HG02798 (cell line): ENCODE measurements at regions not wholly inside any gene's neighbourhood (a gene's known extent, or its start where the extent isn't known, plus 50 kb on each side); places are given as distances from the start of the nearest gene placed in this dataset.

Experiments used
- ATAC-seq: cut with Tn5 transposase; IDR thresholded peaks from one replicate; pipeline ENCODE4 v1.9.1; 2021; ENCODE audit warnings: mild to moderate bottlenecking; ENCODE audit not compliant: unreplicated experiment, poor library complexity

DNA sequence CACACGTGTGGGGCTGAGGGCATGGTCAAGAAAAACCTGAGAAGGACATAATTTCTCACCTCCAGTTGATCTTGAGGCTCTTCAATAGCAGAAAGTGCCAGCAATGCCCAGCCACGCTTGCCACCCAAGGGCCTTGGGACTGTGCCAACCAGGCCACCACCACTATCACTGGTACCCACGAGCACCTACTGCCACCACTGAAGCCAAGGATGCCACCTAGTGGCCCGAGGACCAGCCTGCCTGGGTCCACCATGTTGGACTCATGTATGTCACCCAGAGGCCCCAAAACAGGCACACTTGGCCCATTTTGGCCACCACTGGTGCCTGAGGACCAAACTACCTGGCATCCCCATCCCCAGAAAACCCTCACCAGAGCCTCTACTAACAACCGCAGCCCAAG lies 191.8 kb downstream of the ADAM29 start:
- ATAC-seq = peak; percentile 75

DNA sequence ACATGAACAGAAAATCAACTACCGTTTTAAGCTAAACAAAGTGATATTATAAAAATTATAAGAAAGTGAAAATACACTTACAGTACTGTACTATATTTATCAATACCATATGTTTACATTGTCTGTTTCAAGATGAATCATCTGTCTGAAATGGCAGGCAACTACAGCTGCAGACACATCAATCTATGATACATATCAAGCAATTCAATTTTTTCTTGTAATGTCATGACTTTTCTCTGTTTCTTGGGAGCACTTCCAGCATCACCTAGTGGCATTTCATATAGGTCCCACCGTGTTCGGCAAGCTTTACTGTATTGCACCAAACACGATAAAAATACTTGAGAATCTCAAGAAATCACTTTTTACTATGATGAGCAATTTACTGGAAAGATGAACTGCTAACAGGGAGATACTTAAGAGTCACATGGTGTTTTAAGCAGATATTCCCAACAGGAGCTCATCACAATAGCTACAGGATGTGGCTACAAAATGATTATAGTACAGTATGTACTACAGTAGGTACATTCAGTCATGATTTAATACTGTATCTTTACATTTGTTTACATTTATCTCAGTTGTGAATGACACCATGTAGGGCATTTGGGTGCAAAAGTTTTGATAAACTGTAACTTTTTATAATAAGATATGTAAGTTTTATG lies 207.4 kb downstream of the ADAM29 start:
- no peak for ATAC-seq

DNA sequence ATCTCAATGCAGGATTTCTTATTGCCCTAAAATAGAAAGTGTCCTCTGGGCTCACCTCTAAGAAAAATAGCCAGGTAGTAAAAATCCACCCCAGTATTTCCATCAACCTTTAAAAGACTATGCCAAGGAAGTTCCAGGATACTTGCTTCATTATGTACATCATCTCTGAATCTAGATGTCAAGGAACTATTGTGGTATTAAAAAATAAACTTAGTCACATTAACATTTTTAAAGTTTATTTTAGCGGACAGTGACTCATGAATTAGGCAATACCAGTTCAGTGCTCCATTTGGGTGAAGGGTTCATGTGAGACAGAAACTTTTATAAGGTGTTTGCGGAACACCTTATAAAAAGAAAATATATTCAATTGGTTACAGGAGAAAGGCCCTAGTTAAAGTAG lies 209.2 kb downstream of the ADAM29 start:
- ATAC-seq = no peak

DNA sequence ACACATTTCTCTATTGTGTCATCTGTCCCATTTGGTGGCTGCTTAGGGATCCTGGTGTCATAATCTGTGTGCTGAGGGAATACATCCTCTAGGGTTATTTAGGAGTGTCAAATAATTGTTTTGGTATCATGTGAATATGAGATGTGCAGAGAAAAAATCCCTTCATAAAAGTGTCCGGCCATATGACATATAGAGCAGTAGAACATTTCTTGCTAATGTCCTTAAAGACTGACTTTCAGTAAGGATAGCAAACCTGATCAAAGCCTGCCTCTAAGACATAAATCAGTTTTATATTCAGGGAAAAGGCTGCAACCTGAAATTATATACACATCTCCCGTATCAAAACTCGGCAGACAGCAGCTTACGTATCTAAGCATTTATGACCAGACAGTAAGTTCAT lies 211.6 kb downstream of the ADAM29 start:
- no peak for ATAC-seq

DNA sequence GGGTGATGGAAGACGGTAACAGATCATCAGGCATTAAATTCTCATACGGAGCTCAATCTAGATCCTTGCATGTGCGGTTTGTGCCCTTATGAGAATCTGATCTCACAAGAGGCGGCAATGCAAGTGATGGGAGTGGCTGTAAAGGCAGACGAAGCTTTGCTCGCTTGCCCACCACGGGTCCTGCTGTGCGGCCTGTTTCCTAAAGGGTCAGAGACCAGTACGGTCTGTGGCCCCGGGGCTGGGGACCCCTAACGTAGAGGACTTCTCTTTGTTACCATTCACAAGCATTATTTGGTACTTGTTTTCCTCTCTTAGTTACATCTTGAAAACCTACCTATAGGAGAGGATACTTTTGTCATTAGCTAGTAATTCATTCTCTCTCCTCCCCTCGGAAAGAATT lies 221.0 kb downstream of the ADAM29 start:
- ATAC-seq = no peak

DNA sequence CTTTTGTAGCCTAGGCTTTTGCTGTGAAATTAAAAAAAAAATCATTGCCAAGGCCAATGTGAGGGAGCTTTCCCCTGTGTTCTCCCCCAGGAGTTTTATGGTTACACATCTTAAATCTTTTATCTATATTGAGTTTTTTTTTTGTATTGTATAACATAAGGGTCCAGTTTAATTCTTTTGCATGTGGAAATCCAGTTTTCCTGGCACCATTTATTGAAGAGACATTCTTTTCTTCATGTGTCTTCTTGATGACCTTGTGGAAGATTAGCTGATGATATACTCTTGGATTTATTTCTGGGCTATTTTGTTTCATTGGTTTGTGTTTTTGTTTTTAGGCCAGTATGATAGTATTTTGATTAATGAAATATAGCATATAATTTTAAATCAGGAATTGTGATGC lies 225.0 kb downstream of the ADAM29 start:
- ATAC-seq = no peak

DNA sequence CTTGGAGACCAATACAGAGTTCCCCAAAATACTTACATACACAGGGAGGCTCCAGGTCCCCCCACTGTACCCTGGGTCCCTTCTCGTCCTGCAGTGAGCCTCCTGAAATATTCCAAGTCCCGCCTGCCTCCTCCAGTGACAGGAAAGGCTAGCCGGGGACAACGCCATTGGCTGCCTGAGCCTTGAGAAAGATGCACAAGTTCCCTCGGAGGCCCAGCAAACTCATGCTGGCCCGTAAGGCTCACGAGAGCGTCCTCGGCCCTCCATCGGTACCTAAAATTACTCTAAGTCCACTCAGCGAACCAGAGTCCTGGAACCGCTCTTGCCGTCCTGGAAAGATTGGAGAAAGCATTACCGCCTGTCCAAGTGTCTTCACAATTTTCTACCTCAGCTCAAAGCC lies 228.6 kb downstream of the ADAM29 start:
- no peak for ATAC-seq

DNA sequence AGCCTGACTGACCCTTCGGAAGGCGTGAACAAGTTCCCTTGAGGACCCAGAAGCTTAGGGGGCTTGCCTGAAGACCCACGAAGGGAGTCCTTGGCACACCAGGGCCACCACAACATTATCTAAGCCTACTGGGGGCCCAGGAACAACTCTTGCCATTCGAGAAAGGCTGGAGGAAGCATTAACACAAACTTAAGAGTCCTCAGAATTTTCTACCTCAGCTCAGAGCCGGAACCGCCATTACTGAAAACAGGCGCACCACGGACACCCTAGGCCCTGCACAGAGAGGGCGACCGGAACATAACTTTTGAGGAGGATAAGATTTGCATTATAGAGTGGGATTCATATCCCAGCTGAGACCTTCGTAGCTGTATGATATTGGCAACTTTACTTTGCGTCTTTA lies 229.1 kb downstream of the ADAM29 start:
- no peak for ATAC-seq

DNA sequence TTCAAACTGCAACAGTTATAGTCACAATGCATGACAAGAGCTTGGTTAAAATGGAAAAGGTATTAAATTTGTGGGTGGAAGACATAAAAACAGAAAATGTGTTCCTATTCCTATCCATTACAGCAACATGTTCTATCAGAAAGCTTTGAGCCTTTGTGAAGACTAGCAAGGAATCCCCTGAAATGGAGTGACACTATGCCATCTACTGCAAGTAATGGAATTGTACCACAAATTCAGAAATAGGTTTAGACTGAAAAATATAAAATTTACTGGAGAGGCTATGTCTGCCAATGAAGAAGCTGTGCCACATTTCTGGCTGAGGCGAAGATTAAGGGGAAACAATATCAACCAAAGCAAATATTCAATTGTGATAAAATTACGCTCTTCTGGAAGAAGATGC lies 247.9 kb downstream of the ADAM29 start:
- no peak for ATAC-seq

DNA sequence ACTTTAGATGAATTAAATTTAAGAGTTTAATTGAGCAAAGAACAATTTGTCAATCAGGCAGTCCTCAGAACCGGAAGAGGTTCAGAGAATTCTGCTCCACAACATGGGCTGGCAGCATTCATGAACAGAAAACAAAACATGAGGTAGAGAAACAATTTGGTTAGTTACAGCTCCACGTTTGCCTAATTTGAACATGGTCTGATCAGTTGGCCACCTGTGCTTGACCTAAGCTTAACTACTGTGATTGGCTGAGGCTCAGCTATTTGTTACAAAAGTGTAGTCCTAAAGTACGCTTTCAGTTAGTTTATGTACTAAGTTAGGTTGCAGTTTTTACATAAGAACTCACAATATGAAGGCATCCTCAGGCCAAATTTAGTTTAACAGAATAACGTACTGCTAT lies 258.6 kb downstream of the ADAM29 start:
- ATAC-seq = no peak

DNA sequence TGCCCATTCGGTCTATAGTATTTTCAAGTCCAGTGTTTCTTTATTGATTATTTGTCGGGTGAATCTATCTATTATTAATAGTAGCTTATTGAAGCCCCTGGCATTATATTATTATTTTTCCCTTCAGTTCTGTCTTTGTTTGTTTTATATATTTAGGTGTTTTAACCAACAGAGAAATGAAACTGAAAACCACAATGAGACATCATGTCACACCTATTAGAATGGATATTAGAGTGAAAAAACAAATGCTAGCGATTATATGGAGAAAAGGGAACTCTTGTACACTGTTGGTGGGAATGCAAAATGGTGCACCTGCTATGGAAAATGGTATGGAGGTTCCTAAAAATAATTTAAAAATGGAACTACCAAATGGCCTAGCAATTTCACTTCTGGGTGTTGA lies 272.5 kb downstream of the ADAM29 start:
- ATAC-seq = no peak

DNA sequence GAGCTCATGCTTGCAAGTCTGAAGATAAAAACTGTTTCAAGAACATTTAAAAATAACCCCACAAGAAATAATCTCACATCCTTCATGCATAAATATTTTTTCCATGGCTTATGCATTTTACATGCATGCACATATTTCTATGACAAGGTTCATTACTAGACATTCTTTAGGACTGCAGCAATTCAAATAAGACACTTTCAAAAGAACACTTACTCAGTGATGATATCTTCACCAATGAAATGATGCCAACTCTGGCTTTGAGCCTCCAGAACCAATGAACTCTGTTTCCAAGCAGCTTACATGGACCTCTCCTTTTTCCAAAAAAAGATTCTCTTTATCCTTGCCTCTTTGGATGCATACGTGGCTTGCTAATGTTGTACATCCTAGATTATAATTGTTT lies 279.9 kb downstream of the ADAM29 start:
- ATAC-seq = no peak

DNA sequence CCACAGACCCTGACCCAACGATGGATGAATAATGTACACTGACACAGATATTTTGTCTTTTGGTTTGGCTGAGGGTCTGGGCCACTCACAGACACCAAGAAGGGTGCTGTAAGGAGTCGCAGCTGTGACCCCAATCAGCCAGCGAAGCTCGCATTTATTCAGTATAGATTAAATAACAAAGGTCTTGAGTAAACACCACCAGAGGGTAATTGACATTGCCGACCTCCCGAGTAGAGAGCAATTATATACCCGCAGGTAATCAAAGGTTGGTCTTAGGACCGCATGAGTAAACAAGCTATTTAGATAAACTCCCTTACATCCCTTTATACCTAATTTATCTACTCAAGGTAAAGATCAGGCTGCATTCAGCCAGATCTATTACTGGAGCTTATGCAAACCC lies 297.1 kb downstream of the ADAM29 start:
- no peak for ATAC-seq

DNA sequence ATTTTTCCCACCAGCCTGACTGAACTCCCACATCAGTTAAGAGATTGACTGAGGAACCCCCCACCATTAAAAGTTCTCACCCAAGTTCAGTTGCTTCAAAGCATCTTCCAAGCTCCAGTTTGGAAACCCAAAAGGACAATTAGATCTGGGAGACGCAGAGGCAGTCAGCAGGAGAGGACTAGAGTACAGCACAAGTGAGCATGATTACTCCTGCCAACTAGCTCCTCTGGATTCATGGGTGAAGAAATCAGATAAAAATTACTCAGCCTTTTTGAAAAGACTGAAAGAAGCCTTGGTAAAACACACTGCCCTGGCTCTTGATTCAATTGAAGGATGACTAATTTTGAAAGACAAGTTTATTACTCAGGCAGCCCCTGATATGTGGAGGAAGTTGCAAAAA lies 297.5 kb downstream of the ADAM29 start:
- no peak for ATAC-seq

DNA sequence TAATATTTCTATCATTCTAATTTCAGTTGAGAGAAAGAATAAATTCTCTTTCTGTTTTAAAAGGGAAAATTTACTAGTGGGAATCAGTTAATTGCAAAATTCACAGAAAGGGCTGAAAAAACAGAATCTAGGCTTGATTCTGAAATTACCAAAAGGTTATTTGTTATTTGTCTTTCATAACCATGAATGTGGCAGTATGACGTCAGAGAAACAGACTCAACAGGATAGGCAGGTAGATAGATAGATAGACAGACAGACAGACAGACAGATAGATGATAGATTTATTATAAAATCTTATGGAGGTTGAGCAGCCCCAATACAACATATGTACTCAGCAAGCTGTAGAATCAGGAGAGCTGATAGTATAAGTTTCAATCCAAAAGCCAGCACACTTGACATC lies 311.0 kb downstream of the ADAM29 start:
- no peak for ATAC-seq

DNA sequence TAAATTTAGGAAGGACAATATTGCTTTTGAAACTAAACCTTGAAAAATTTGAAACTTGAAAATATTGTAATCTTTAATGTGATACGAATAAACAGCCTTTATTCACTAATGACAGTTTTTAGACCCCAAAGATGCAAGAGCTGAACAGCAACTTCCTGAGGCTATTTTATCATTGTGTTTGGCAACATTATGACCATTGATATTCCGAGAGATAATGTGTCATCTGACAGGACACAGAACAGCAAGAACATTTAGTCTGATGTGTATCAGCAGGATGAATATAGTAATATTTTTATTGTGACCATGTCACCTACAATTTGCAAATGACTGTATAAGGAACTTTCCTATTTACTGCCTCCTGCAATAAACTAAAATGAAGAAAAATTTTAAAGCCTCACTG lies 316.0 kb downstream of the ADAM29 start:
- no peak for ATAC-seq

DNA sequence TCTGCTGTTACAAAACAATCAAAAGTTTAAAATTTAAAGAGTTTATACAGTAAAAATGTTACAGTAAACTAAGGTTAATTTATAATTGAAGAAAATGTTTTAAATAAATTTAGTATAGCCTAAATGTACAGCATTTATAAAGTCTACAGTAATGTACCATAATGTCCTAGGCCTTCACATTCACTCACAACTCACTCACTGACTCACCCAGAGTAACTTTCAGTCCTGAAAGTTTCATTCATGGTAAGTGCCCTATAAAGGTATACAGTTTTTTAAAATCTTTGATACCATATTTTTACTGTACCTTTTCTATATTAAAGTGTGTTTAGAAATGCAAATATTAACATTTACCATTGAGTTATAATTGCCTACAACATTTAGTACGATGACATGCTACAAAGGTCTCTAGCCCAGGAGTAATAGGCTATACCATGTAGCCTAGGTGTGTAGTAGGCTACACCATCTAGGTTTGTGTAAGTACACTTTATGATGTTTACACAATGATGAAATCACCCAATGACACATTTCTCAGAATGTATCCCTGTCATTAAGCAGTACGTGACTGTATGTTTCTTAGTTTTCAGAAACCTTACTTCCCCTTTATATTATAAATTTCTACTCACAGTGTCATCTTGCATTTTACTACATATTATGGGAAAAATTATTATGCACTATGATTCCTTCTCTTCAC lies 320.8 kb downstream of the ADAM29 start:
- ATAC-seq = no peak

DNA sequence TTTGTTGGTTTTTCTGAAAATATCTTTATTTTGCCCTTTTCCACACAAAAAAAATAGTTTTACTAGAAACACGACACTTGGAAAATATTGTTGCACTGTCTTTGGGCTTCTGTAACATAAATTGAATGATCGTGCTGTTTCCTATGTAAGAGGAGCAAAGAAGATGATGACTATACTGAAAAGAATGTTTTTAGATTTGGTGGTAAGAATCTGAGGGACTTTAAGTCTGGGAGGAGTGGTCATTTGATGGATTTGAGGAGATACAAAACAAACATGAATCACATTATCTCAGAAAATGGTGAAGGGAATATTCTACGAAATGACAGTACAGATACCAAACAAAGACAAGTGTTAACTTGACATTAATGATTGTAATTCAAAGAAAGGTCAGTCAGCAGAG lies 328.8 kb downstream of the ADAM29 start:
- no peak for ATAC-seq

DNA sequence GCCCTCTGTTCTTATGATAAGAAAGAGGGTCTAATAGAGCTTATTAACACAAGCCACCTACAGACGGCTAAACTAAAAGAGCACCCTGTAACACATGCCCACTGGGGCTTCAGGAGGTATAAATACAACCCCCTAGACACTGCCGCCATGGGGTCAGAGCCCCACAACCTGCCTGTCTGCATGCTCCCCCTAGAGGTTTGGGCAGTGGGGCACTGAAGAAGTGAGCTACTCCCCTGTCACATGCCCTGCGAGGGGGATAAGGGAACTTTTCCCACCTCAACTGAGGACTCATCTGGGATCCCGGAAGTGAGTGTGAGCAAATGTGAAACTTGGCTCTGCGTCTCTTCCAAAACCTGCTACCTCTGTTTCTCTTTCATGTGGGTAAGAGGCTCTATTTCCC lies 334.5 kb downstream of the ADAM29 start:
- ATAC-seq = no peak

DNA sequence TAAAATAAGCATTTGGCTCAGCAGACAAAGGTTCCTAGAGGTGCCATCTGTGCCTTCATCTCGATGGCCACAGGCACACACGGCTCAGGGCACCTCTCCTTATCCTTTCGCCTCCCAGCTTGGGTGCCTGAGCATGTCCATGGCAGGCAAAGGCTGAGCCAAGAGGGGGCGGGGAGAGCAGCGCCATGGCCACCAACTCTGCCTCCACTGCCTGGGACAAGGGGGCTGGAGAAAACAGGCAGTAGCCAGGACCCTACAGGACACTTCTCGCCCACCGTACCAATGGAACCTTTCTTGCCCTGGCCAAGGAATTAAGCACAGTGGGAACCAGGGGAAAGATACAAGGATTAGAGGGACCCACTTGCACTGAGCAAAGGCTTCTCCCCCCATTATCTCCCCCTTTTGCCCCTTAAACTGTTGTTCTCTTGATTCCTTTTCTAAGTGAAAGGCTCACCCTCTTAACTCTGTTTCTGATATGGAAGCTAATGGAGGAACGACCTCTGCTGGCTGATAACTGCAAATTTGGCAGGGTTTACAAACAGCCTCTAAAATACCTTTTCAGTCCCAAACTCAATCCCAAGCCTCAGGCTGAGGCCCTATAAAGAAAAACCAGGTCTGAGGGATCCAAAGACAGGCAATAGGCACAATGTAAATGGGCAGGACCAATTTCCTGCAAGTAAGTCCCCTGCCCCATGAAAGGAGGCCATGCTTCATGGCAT lies 335.2 kb downstream of the ADAM29 start:
- peak; percentile 36 for ATAC-seq

DNA sequence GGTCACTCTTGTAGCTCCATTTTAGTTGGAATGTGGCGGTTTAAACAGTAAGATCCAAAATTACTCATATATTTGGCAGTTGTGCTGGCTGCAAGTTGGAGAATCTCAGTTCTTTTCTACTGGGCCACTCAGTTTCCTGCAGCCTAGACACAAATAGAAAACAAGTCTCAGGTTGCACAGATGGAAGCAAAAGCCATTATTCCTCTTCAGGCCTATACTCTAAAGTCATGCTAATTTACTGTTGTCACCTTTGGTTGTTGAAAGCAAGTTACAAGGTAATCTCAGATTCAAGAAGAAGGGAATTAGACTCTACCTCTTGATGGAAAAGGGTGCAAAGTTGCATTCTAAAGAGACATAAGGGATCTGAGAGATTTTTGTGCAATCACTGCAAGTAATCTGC lies 345.4 kb downstream of the ADAM29 start:
- ATAC-seq = no peak
